ENCODE measurements at regions not wholly inside any gene's neighbourhood (a gene's known extent, or its start where the extent isn't known, plus 50 kb on each side); places are given as distances from the start of the nearest gene placed in this dataset.
"Not testable (repeated sequence)": the region's sequence is repeated elsewhere in the genome, so short reads cannot be mapped to it uniquely, and the experiment has no call there.

DNA sequence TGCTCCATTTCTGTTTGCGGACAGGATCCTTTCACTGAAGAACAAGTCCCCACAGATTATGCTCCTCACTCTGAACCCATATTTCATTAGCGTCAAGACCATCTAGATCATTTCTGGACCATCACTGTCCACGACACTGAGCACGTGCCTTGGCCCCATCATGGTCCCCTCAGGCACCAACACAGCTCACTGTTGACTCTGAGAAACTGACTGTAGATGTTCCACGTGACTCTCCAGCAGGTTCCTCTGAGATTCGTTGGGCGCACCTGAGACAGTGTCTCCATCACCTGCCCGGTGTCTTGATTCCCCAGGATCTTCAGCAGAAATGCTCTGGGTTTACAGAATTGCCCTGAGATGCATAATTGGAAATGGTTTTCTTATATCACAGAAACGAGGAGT lies 985.4 kb downstream of the TMEM121 start:
- Histone ChIP-seq H3K27ac (no peak overlapping the region), H3K27me3 (replicated peaks; ENCODE audit: insufficient read depth) (no peaks in the 10 kb centered on the region), H3K9ac (no peak overlapping the region), H3K4me3 (no peak overlapping the region), H3K4me2 (ENCODE audit: unreplicated experiment) (no peak overlapping the region), H4K20me1 (ENCODE audit: insufficient read depth) (no peaks in the 10 kb centered on the region), H3K79me2 (ENCODE audit: insufficient read depth) (no peaks in the 10 kb centered on the region), H3K36me3 (ENCODE audit: low read depth) (no peaks in the 10 kb centered on the region), H3F3A (ENCODE audit: insufficient read depth) (no peaks in the 10 kb centered on the region), H2AFZ (no peak overlapping the region), H3K4me1 (ENCODE audit: insufficient read depth) (no peaks in the 10 kb centered on the region), H3K9me2 (ENCODE audit: insufficient read depth) (no peaks in the 10 kb centered on the region), H3K9me3 (ENCODE audit: low read depth) (no peaks in the 10 kb centered on the region)
- in situ Hi-C loops (cut with MboI): no loop called here
- WGBS, 2 experiments (ENCODE audit: low coverage in 1 of 2, low lambda C conversion rate in 2 of 2, missing lambda C conversion rate in 2 of 2): 24 to 30% methylated on average over 9 of the region's 9 CpGs
- no peak for TF ChIP-seq EZH2 (IDR thresholded peaks at IDR 0.05; ENCODE audit: insufficient read depth, poor library complexity, severe bottlenecking)
- TF ChIP-seq EZH2phosphoT487 (IDR thresholded peaks at IDR 0.05; ENCODE audit: insufficient read depth, low read depth): no peak
- no peak for DNase-seq

GRCh38 chr14:106513302-106513701 lies 986.9 kb downstream of the TMEM121 start:
- Histone ChIP-seq H3K4me3 (no peak overlapping the region), H3K4me2 (ENCODE audit: unreplicated experiment) (no peak overlapping the region), H3K9me2 (ENCODE audit: insufficient read depth) (no peaks in the 10 kb centered on the region), H3K9ac (no peak overlapping the region), H4K20me1 (ENCODE audit: insufficient read depth) (no peaks in the 10 kb centered on the region), H3K9me3 (ENCODE audit: low read depth) (no peaks in the 10 kb centered on the region), H2AFZ (no peak overlapping the region), H3K27ac (no peak overlapping the region), H3F3A (ENCODE audit: insufficient read depth) (no peaks in the 10 kb centered on the region), H3K36me3 (ENCODE audit: low read depth) (no peaks in the 10 kb centered on the region), H3K4me1 (ENCODE audit: insufficient read depth) (no peaks in the 10 kb centered on the region), H3K27me3 (replicated peaks; ENCODE audit: insufficient read depth) (no peaks in the 10 kb centered on the region), H3K79me2 (ENCODE audit: insufficient read depth) (no peaks in the 10 kb centered on the region)
- 10 to 17% methylated on average over 3 of the region's 3 CpGs for WGBS, 2 experiments (ENCODE audit: low coverage in 1 of 2, low lambda C conversion rate in 2 of 2, missing lambda C conversion rate in 2 of 2)
- no peak for TF ChIP-seq EZH2phosphoT487 (IDR thresholded peaks at IDR 0.05; ENCODE audit: insufficient read depth, low read depth)
- no peak for TF ChIP-seq EZH2 (IDR thresholded peaks at IDR 0.05; ENCODE audit: insufficient read depth, poor library complexity, severe bottlenecking)
- DNase-seq: no peak
- in situ Hi-C loops (cut with MboI): no loop called here

- Histone ChIP-seq H3K4me1 (ENCODE audit: insufficient read depth) (no peaks in the 10 kb centered on the region), H2AFZ (no peak overlapping the region), H3K79me2 (ENCODE audit: insufficient read depth) (no peaks in the 10 kb centered on the region), H3K9ac (no peak overlapping the region), H3K27me3 (replicated peaks; ENCODE audit: insufficient read depth) (no peaks in the 10 kb centered on the region), H3K36me3 (ENCODE audit: low read depth) (no peaks in the 10 kb centered on the region), H3K9me2 (ENCODE audit: insufficient read depth) (no peaks in the 10 kb centered on the region), H3K4me3 (no peak overlapping the region), H4K20me1 (ENCODE audit: insufficient read depth) (no peaks in the 10 kb centered on the region), H3K4me2 (ENCODE audit: unreplicated experiment) (no peak overlapping the region), H3K9me3 (ENCODE audit: low read depth) (no peaks in the 10 kb centered on the region), H3F3A (ENCODE audit: insufficient read depth) (no peaks in the 10 kb centered on the region), H3K27ac (no peak overlapping the region)
- TF ChIP-seq EZH2 (IDR thresholded peaks at IDR 0.05; ENCODE audit: insufficient read depth, poor library complexity, severe bottlenecking): no peak
- no peak for TF ChIP-seq EZH2phosphoT487 (IDR thresholded peaks at IDR 0.05; ENCODE audit: insufficient read depth, low read depth)
- 18 to 23% methylated on average over 10 to 11 of the region's 11 CpGs for WGBS, 2 experiments (ENCODE audit: low coverage in 1 of 2, low lambda C conversion rate in 2 of 2, missing lambda C conversion rate in 2 of 2)
- DNase-seq: no peak
- in situ Hi-C loops (cut with MboI): no loop called here
These were observed 991.9 kb downstream of the TMEM121 start for GRCh38 chr14:106518054-106518943.

DNA sequence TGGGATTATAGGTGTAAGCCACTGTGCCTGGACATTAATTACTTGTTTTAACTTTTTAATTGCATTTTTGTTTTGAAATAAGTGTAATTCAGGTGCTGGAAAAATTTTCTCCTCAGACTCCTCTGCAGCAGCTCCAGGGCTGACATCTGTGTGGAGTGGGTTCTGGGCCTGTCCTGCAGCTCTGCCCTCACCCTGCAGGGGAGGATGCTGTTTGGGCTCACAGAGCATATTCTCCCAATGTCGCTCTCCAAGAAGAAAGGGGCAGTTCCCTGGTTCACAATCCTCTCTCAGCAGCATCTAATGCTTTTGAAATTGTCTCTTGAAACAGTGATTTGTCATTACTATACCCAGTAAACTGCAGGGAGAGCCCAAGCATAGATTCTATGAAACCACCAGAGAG lies 995.7 kb downstream of the TMEM121 start:
- H3F3A ChIP-seq (ENCODE audit: insufficient read depth); H3K79me2 ChIP-seq (ENCODE audit: insufficient read depth); H3K36me3 ChIP-seq (ENCODE audit: low read depth); DNase-seq; H3K4me2 ChIP-seq (ENCODE audit: unreplicated experiment); H3K9ac ChIP-seq; H4K20me1 ChIP-seq (ENCODE audit: insufficient read depth); H3K4me3 ChIP-seq; H3K4me1 ChIP-seq (ENCODE audit: insufficient read depth); H3K9me2 ChIP-seq (ENCODE audit: insufficient read depth); H3K9me3 ChIP-seq (ENCODE audit: low read depth); H2AFZ ChIP-seq; H3K27me3 ChIP-seq (replicated peaks; ENCODE audit: insufficient read depth); in situ Hi-C loops (cut with MboI); H3K27ac ChIP-seq: not testable (repeated sequence)
- WGBS, 2 experiments (ENCODE audit: low coverage in 1 of 2, low lambda C conversion rate in 2 of 2, missing lambda C conversion rate in 2 of 2): 5 to 7% methylated on average over 1 of the region's 1 CpG
